ENCODE measurements at regions not wholly inside any gene's neighbourhood (a gene's known extent, or its start where the extent isn't known, plus 50 kb on each side); places are given as distances from the start of the nearest gene placed in this dataset.

GRCh38 chr22:47598864-47599263 lies 836.4 kb downstream of the TBC1D22A start:
- no peak overlapping the region for H3K4me2 ChIP-seq (ENCODE audit: low read depth, low read length)
- BruUV-seq (replicated peaks), result no TSS peak
- no peak overlapping the region for H2AFZ ChIP-seq (ENCODE audit: low read length)
- no peak overlapping the region for H3K4me3 ChIP-seq (replicated peaks in 1 of 3; ENCODE audit: insufficient read depth in 1 of 3, low read depth in 2 of 3, low read length in 3 of 3)
- in situ Hi-C loops (cut with HindIII; ENCODE audit: extremely low pct_ligation_motif_present, low pct_unique_long_range_greater_than_20kb), result no loop called here
- TF ChIP-seq ZNF557 (CRISPR knock-in tag; IDR thresholded peaks at IDR 0.05), result no peak
- no peak for TF ChIP-seq PCBP2 (optimal IDR thresholded peaks at IDR 0.05; ENCODE audit: low read depth, low read length, poor library complexity, severe bottlenecking)
- no peak for TF ChIP-seq ZNF589 (CRISPR knock-in tag; conservative IDR thresholded peaks at IDR 0.05)
- no peak for TF ChIP-seq CBX1 (IDR thresholded peaks at IDR 0.05; ENCODE audit: low read depth)
- TF ChIP-seq, protein P1, sequence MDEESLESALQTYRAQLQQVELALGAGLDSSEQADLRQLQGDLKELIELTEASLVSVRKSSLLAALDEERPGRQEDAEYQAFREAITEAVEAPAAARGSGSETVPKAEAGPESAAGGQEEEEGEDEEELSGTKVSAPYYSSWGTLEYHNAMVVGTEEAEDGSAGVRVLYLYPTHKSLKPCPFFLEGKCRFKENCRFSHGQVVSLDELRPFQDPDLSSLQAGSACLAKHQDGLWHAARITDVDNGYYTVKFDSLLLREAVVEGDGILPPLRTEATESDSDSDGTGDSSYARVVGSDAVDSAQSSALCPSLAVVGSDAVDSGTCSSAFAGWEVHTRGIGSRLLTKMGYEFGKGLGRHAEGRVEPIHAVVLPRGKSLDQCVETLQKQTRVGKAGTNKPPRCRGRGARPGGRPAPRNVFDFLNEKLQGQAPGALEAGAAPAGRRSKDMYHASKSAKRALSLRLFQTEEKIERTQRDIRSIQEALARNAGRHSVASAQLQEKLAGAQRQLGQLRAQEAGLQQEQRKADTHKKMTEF (CRISPR knock-in tag; IDR thresholded peaks at IDR 0.05), result no peak
- TF ChIP-seq ZHX1 (CRISPR knock-in tag; IDR thresholded peaks at IDR 0.05; ENCODE audit: low read depth), result no peak
- no peak for TF ChIP-seq TBP (CRISPR knock-in tag; IDR thresholded peaks at IDR 0.05)
- TF ChIP-seq, protein P2, sequence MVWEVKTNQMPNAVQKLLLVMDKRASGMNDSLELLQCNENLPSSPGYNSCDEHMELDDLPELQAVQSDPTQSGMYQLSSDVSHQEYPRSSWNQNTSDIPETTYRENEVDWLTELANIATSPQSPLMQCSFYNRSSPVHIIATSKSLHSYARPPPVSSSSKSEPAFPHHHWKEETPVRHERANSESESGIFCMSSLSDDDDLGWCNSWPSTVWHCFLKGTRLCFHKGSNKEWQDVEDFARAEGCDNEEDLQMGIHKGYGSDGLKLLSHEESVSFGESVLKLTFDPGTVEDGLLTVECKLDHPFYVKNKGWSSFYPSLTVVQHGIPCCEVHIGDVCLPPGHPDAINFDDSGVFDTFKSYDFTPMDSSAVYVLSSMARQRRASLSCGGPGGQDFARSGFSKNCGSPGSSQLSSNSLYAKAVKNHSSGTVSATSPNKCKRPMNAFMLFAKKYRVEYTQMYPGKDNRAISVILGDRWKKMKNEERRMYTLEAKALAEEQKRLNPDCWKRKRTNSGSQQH (CRISPR knock-in tag; IDR thresholded peaks at IDR 0.05; ENCODE audit: low read depth), result no peak
- TF ChIP-seq SOX5 (CRISPR knock-in tag; IDR thresholded peaks at IDR 0.05; ENCODE audit: borderline replicate concordance), result no peak
- TF ChIP-seq RBM22 (optimal IDR thresholded peaks at IDR 0.05; ENCODE audit: low read length), result no peak
- TF ChIP-seq HDAC1 (CRISPR knock-in tag; IDR thresholded peaks at IDR 0.05), result no peak
- no peak for TF ChIP-seq POLR2AphosphoS5 (IDR thresholded peaks at IDR 0.05; ENCODE audit: low read depth, low read length)
- TF ChIP-seq ZNF333 (CRISPR knock-in tag; IDR thresholded peaks at IDR 0.05; ENCODE audit: borderline replicate concordance), result no peak
- no peak for TF ChIP-seq ZNF577 (CRISPR knock-in tag; IDR thresholded peaks at IDR 0.05; ENCODE audit: borderline replicate concordance, low read depth)
- POLR2A ChIA-PET, result no interaction called here
- CTCF ChIA-PET (ENCODE audit: low intra/inter-chr PET ratio, low total read pairs), result no interaction called here
- no peaks in the 10 kb centered on the region for H3K36me3 ChIP-seq (replicated peaks in 1 of 2; ENCODE audit: control insufficient read depth in 1 of 2, insufficient read depth in 2 of 2, low read length in 2 of 2)
- 40% methylated on average over 5 of the region's 6 CpGs for WGBS (ENCODE audit: low lambda C conversion rate)
- no peak for DNase-seq (ENCODE audit: low spot score)
- no peaks in the 10 kb centered on the region for H3K79me2 ChIP-seq (ENCODE audit: insufficient read depth, low read length)
- ATAC-seq, result no peak
- no peaks in the 10 kb centered on the region for H3K4me1 ChIP-seq (ENCODE audit: insufficient read depth, low read length)
- H4K20me1 ChIP-seq (ENCODE audit: insufficient read depth, low read length), result no peaks in the 10 kb centered on the region
- no peak for FAIRE-seq
- no peak overlapping the region for H3K9ac ChIP-seq (ENCODE audit: insufficient read depth, low read depth, low read length)
- H3K27me3 ChIP-seq (ENCODE audit: control insufficient read depth in 1 of 2, insufficient read depth in 2 of 2, low read length in 2 of 2), result peaks cover 0 to 18% of the 10 kb centered on the region in 2 experiments; a peak in 1 of 5 replicates
- H3K27ac ChIP-seq (ENCODE audit: extremely low read length, insufficient read depth, low read length), result no peak overlapping the region
- intact Hi-C loops (cut with micrococcal nuclease; ENCODE audit: unreplicated experiment), result no loop called here
- H3K9me3 ChIP-seq (ENCODE audit: low read length), result no peaks in the 10 kb centered on the region

Measured in HepG2 (cell line).